Tibial artery (tissue), 4 donors: ENCODE measurements at regions not wholly inside any gene's neighbourhood (a gene's known extent, or its start where the extent isn't known, plus 50 kb on each side); places are given as distances from the start of the nearest gene placed in this dataset.
"Not testable (repeated sequence)": the region's sequence is repeated elsewhere in the genome, so short reads cannot be mapped to it uniquely, and the experiment has no call there.

Experiments
- DNase-seq, 2 donors: peaks; one replicate each; pipeline ENCODE4 v3.0.0-alpha.2; 2019
- H3K27ac ChIP-seq, 2 donors: fragments of 200-600 bp; sonication (generic) in 1 of 2; 1 replicate in 1 of 2; 2 replicates in 1 of 2; pipeline ENCODE4 v1.5.1; 2018 to 2019; ENCODE audit warnings: mild to moderate bottlenecking in 1 of 2
- H3K27me3 ChIP-seq, 2 donors: fragments of 200-600 bp; sonication (generic) in 1 of 2; one replicate each; pipeline versions ENCODE4 v1.5.1 to v1.6.0; 2016 to 2019
- H3K36me3 ChIP-seq, 3 donors: fragments of 200-600 bp; sonication (generic) in 2 of 3; one replicate each; pipeline ENCODE4 v1.5.1; 2016 to 2019; ENCODE audit warnings: mild to moderate bottlenecking in 2 of 3
- H3K4me1 ChIP-seq, 4 donors: fragments of 200-600 bp; sonication (generic) in 2 of 4; 1 replicate in 3 of 4; 2 replicates in 1 of 4; pipeline ENCODE4 v1.5.1; 2016 to 2019
- H3K4me3 ChIP-seq, 2 donors: fragments of 200-600 bp; sonication (generic) in 1 of 2; 1 replicate in 1 of 2; 2 replicates in 1 of 2; pipeline ENCODE4 v1.5.1; 2018 to 2019; ENCODE audit warnings: mild to moderate bottlenecking in 2 of 2
- H3K9me3 ChIP-seq, 3 donors: fragments of 200-600 bp; sonication (generic) in 1 of 3; one replicate each; pipeline ENCODE4 v1.5.1; 2016 to 2019
- intact Hi-C: fragments of 100-400 bp; cut with DNase I; formaldehyde crosslinking; loops from one replicate; pipeline ENCODE4 v1.15.0; 2023; ENCODE audit warnings: low total_unique reads
- TF ChIP-seq, protein P1 (sequence below), 2 experiments: fragments of 200-600 bp in 1 of 2; fragments of 450-650 bp in 1 of 2; IDR thresholded peaks; one replicate each; pipeline ENCODE4 v1.5.1; 2017 to 2019; ENCODE audit warnings: antibody characterized with exemption in 2 of 2, mild to moderate bottlenecking in 1 of 2, moderate library complexity in 1 of 2

DNA sequence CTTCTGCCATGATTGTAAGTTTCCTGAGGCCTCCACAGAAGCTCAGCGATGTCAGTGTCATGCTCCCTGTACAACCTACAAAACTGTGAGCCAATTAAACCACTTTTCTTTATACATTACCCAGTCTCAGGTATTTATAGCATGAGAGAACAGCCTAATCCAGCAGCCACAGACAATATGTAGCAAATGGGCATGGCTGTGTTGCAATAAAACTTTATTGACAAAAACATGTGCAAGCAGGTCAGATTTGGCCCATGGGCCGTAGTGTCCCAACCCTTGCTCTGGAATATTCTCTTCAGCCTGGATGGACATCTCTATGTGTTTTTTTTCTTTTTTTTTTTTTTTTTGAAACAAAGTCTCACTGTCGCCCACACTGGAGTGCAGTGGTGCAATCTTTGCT, 60.9 kb upstream of the EEF2KMT start:
- Histone ChIP-seq H3K4me1 (no peaks in the 10 kb centered on the region), H3K27ac (no peak overlapping the region), H3K4me3 (no peak overlapping the region), H3K27me3 (no peaks in the 10 kb centered on the region), H3K36me3 (no peaks in the 10 kb centered on the region), H3K9me3 (no peaks in the 10 kb centered on the region)
- no peak for DNase-seq
- TF ChIP-seq, protein P1, sequence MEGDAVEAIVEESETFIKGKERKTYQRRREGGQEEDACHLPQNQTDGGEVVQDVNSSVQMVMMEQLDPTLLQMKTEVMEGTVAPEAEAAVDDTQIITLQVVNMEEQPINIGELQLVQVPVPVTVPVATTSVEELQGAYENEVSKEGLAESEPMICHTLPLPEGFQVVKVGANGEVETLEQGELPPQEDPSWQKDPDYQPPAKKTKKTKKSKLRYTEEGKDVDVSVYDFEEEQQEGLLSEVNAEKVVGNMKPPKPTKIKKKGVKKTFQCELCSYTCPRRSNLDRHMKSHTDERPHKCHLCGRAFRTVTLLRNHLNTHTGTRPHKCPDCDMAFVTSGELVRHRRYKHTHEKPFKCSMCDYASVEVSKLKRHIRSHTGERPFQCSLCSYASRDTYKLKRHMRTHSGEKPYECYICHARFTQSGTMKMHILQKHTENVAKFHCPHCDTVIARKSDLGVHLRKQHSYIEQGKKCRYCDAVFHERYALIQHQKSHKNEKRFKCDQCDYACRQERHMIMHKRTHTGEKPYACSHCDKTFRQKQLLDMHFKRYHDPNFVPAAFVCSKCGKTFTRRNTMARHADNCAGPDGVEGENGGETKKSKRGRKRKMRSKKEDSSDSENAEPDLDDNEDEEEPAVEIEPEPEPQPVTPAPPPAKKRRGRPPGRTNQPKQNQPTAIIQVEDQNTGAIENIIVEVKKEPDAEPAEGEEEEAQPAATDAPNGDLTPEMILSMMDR (IDR thresholded peaks at IDR 0.05): no peak
- intact Hi-C loops: no loop called here

DNA sequence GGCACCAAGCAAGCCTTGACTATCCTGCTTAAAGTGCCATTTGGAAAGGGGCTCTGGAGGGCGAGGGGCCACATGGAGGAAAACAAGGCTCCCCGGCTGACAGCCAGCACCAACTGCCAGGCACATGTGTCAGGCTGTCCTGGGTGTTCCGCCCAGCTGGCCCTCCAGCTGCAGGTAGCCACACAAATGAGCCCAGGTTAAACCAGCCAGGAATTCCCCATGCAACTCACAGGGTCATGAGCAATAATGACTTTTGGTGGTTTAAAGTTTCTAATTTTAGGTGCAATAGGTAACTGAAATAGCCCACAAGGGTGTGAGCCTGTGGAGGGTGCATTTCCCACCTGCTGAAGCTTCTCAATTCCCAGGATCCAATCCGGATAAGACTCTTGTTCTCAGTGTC, 58.9 kb upstream of the EEF2KMT start:
- intact Hi-C loops, H3K27ac ChIP-seq, DNase-seq, H3K4me3 ChIP-seq, H3K36me3 ChIP-seq, H3K9me3 ChIP-seq, H3K4me1 ChIP-seq, H3K27me3 ChIP-seq: not testable (repeated sequence)

DNA sequence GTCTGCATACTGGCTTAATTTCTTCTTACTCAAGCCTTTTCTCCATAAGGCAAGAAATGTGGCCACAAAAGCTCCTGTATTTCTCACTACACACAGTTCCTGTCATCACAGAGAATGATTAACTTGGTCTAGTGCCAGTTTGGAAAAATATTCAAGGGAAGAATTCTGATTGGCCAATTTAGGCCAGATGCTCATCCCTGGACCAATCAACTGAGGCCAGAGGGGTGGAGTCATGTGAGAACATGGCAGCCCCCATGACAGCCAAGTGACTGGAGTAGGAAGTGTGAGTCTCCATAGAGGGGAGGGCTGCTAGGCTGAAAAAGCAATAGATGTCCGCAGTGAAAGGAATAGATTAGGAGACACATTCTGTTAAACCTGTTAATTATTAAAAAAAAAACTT, 56.4 kb upstream of the EEF2KMT start:
- intact Hi-C loops: not testable (repeated sequence)

DNA sequence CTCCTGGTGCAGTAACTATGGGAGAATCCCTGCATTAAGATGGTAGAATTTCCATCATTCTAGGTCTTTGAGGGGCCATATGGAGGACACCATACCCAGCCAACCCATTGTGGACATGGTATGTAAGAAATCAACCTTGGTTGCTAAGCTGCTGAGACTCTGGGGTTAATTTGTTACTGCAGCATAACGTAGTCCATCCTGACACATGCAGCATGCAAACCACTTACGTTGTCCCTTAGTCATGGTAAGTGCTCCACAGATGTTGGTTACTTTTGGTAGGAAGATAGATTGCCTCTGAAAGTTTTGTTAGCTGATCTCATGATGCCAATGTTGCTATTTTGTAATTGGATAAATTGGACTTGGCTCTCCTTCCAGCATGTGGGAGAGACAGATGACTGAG, 53.8 kb upstream of the EEF2KMT start:
- H3K27me3 ChIP-seq, H3K4me1 ChIP-seq, intact Hi-C loops, H3K9me3 ChIP-seq, DNase-seq, H3K36me3 ChIP-seq, H3K4me3 ChIP-seq, H3K27ac ChIP-seq: not testable (repeated sequence)

More for the DNA sequence above, 56.4 kb upstream of the EEF2KMT start:
- H3K4me3 ChIP-seq, DNase-seq, H3K9me3 ChIP-seq, H3K4me1 ChIP-seq, H3K36me3 ChIP-seq, H3K27me3 ChIP-seq, H3K27ac ChIP-seq: not testable (repeated sequence)
